ENCODE measurements at regions not wholly inside any gene's neighbourhood (a gene's known extent, or its start where the extent isn't known, plus 50 kb on each side); places are given as distances from the start of the nearest gene placed in this dataset.

- Histone ChIP-seq H3K36me3 (ENCODE audit: control insufficient read depth in 2 of 4, insufficient read depth in 4 of 4, low read length in 3 of 4) (no peaks in the 10 kb centered on the region), H4K5ac (ENCODE audit: insufficient read length, low read depth, low read length) (no peak overlapping the region)
- no peak for DNase-seq (ENCODE audit: low read depth in 1 of 2, low spot score in 2 of 2)
Observed at GRCh38 chr2:194116861-194117260, 1540.2 kb upstream of the SLC39A10 start.

More at GRCh38 chr2:194116861-194117260, 1540.2 kb upstream of the SLC39A10 start:
- Histone ChIP-seq H2BK5ac (ENCODE audit: low read depth, low read length) (no peak overlapping the region), H3K23me2 (ENCODE audit: low read depth, low read length) (no peaks in the 10 kb centered on the region), H3K18ac (ENCODE audit: extremely low read depth, low read length) (no peak overlapping the region), H3K4me2 (ENCODE audit: insufficient read depth in 1 of 2, low read depth in 2 of 2, low read length in 2 of 2) (no peak overlapping the region), H2BK120ac (replicated peaks; ENCODE audit: low read depth, low read length) (no peak overlapping the region), H4K91ac (replicated peaks; ENCODE audit: insufficient read length, low read length) (no peak overlapping the region), H2AK5ac (ENCODE audit: low read depth, low read length) (no peak overlapping the region), H3K4ac (replicated peaks; ENCODE audit: insufficient read length, low read depth, low read length) (no peak overlapping the region), H3K27me3 (replicated peaks in 1 of 4; ENCODE audit: control insufficient read depth in 3 of 4, extremely low read depth in 1 of 4, insufficient read depth in 3 of 4, low read length in 3 of 4) (no peaks in the 10 kb centered on the region), H3K9ac (replicated peaks in 1 of 4; ENCODE audit: extremely low read depth in 1 of 4, low read depth in 3 of 4, low read length in 3 of 4) (no peak overlapping the region), H3K27ac (ENCODE audit: low read depth, low read length) (no peak overlapping the region), H4K20me1 (replicated peaks in 1 of 2; ENCODE audit: control insufficient read depth in 1 of 2, insufficient read depth in 2 of 2, low read length in 2 of 2) (no peaks in the 10 kb centered on the region), H3K9me3 (ENCODE audit: insufficient read depth in 2 of 2, low read depth in 1 of 2, low read length in 1 of 2) (no peaks in the 10 kb centered on the region), H3K4me1 (replicated peaks in 1 of 4; ENCODE audit: control insufficient read depth in 3 of 4, insufficient read depth in 4 of 4, low read length in 3 of 4) (no peaks in the 10 kb centered on the region), H3K14ac (ENCODE audit: insufficient read length) (no peak overlapping the region), H2BK20ac (ENCODE audit: low read length) (no peak overlapping the region), H3K23ac (ENCODE audit: insufficient read length) (no peak overlapping the region), H2BK15ac (ENCODE audit: low read length) (no peak overlapping the region), H2BK12ac (ENCODE audit: low read depth, low read length) (no peak overlapping the region), H2AFZ (ENCODE audit: low read length) (no peak overlapping the region), H4K8ac (ENCODE audit: extremely low read depth, insufficient read depth, low read length) (no peak overlapping the region), H3K79me1 (ENCODE audit: low read depth, low read length) (no peaks in the 10 kb centered on the region), H3K79me2 (ENCODE audit: control insufficient read depth in 1 of 2, insufficient read depth in 2 of 2, low read length in 2 of 2) (no peaks in the 10 kb centered on the region), H3K4me3 (ENCODE audit: extremely low read depth in 1 of 4, insufficient read depth in 2 of 4, low read depth in 3 of 4, low read length in 4 of 4) (no peak overlapping the region), H3K56ac (replicated peaks; ENCODE audit: insufficient read length, low read depth, low read length) (no peak overlapping the region)
- CTCF ChIA-PET (ENCODE audit: partially characterized antibody), result no interaction called here
- WGBS, 2 experiments (ENCODE audit: extremely low coverage in 1 of 2, insufficient coverage in 1 of 2, insufficient read length in 1 of 2, insufficient replicate concordance in 2 of 2, low coverage in 1 of 2, low lambda C conversion rate in 2 of 2, missing lambda C conversion rate in 1 of 2), result 82% methylated on average over 3 of the region's 3 CpGs; no CpG with 5 or more reads in 1 of the 2 experiments
- TF ChIP-seq, protein P1, sequence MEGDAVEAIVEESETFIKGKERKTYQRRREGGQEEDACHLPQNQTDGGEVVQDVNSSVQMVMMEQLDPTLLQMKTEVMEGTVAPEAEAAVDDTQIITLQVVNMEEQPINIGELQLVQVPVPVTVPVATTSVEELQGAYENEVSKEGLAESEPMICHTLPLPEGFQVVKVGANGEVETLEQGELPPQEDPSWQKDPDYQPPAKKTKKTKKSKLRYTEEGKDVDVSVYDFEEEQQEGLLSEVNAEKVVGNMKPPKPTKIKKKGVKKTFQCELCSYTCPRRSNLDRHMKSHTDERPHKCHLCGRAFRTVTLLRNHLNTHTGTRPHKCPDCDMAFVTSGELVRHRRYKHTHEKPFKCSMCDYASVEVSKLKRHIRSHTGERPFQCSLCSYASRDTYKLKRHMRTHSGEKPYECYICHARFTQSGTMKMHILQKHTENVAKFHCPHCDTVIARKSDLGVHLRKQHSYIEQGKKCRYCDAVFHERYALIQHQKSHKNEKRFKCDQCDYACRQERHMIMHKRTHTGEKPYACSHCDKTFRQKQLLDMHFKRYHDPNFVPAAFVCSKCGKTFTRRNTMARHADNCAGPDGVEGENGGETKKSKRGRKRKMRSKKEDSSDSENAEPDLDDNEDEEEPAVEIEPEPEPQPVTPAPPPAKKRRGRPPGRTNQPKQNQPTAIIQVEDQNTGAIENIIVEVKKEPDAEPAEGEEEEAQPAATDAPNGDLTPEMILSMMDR (IDR thresholded peaks at IDR 0.05; ENCODE audit: control extremely low read depth in 1 of 3, insufficient read depth in 1 of 3, low read depth in 1 of 3, low read length in 3 of 3), result no peak
- no peak for TF ChIP-seq GTF2F1 (IDR thresholded peaks at IDR 0.05; ENCODE audit: borderline replicate concordance, low read depth, low read length)
- no peak for TF ChIP-seq JUN (IDR thresholded peaks at IDR 0.05; ENCODE audit: low read depth, low read length)
- POLR2A ChIA-PET (ENCODE audit: partially characterized antibody), result no interaction called here
- no peak for FAIRE-seq
